ENCODE measurements at regions not wholly inside any gene's neighbourhood (a gene's known extent, or its start where the extent isn't known, plus 50 kb on each side); places are given as distances from the start of the nearest gene placed in this dataset.
A peak's percentile ranks its signal among the peaks of the same experiment; 100 is the strongest.
"Not testable (repeated sequence)": the region's sequence is repeated elsewhere in the genome, so short reads cannot be mapped to it uniquely, and the experiment has no call there.

DNA sequence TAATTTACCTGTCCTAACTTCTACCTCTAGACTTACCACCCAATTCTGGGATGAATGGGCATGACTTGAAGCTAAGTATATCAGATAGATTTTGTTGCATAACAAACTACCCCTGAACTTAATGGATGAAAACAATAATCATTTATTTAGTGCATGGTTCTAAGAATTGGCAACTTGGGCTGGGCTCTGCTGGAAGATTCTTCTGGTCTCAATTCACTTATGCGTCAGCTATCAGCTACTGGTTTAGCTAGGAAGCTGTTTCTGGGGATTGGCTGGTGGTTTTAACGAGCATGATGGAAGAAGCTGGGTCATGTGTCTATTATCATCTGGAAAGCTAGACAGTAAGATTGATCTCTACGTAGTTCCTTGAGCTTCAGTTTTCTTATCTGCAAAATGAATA lies 77.3 kb upstream of the LMCD1 start:
- no peak for DNase-seq (ENCODE audit: low read depth)
- no peak overlapping the region for H3K4me3 ChIP-seq (ENCODE audit: low read depth, low read length)
- TF ChIP-seq POLR2A (IDR thresholded peaks at IDR 0.05; ENCODE audit: extremely low read depth, insufficient read length) (no peak), MYC (IDR thresholded peaks at IDR 0.05; ENCODE audit: low read depth, low read length) (no peak), MAX (IDR thresholded peaks at IDR 0.05; ENCODE audit: low read depth, low read length) (no peak)
- TF ChIP-seq, protein P1, sequence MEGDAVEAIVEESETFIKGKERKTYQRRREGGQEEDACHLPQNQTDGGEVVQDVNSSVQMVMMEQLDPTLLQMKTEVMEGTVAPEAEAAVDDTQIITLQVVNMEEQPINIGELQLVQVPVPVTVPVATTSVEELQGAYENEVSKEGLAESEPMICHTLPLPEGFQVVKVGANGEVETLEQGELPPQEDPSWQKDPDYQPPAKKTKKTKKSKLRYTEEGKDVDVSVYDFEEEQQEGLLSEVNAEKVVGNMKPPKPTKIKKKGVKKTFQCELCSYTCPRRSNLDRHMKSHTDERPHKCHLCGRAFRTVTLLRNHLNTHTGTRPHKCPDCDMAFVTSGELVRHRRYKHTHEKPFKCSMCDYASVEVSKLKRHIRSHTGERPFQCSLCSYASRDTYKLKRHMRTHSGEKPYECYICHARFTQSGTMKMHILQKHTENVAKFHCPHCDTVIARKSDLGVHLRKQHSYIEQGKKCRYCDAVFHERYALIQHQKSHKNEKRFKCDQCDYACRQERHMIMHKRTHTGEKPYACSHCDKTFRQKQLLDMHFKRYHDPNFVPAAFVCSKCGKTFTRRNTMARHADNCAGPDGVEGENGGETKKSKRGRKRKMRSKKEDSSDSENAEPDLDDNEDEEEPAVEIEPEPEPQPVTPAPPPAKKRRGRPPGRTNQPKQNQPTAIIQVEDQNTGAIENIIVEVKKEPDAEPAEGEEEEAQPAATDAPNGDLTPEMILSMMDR (IDR thresholded peaks at IDR 0.05; ENCODE audit: low read depth, low read length): no peak

- no peak overlapping the region for H3K4me3 ChIP-seq (ENCODE audit: low read depth, low read length)
- no peak for DNase-seq (ENCODE audit: low read depth)
- TF ChIP-seq MYC (IDR thresholded peaks at IDR 0.05; ENCODE audit: low read depth, low read length): no peak
- no peak for TF ChIP-seq POLR2A (IDR thresholded peaks at IDR 0.05; ENCODE audit: extremely low read depth, insufficient read length)
- no peak for TF ChIP-seq MAX (IDR thresholded peaks at IDR 0.05; ENCODE audit: low read depth, low read length)
- TF ChIP-seq, protein P1 (IDR thresholded peaks at IDR 0.05; ENCODE audit: low read depth, low read length): no peak
These were observed 64.8 kb upstream of the LMCD1 start for GRCh38 chr3:8436661-8437287.

- TF ChIP-seq MAX (IDR thresholded peaks at IDR 0.05; ENCODE audit: low read depth, low read length) (no peak), MYC (IDR thresholded peaks at IDR 0.05; ENCODE audit: low read depth, low read length) (no peak), POLR2A (IDR thresholded peaks at IDR 0.05; ENCODE audit: extremely low read depth, insufficient read length) (no peak)
- TF ChIP-seq, protein P1 (IDR thresholded peaks at IDR 0.05; ENCODE audit: low read depth, low read length): no peak
- H3K4me3 ChIP-seq (ENCODE audit: low read depth, low read length): no peak overlapping the region
- DNase-seq (ENCODE audit: low read depth): no peak
These were observed 63.0 kb upstream of the LMCD1 start for GRCh38 chr3:8438507-8439079.

DNA sequence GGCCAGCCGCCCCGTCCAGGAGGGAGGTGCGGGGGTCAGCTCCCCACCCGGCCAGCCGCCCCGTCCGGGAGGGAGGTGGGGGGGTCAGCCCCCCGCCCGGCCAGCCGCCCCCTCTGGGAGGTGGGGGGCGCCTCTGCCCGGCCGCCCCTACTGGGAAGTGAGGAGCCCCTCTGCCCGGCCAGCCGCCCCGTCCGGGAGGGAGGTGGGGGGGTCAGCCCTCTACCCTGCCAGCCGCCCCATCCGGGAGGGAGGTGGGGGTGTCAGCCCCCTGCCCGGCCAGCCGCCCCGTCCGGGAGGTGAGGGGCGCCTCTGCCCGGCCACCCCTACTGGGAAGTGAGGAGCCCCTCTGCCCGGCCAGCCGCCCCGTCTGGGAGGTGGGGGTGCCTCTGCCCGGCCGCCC lies 61.5 kb upstream of the LMCD1 start:
- H3K4me3 ChIP-seq (ENCODE audit: low read depth, low read length); DNase-seq (ENCODE audit: low read depth): not testable (repeated sequence)

DNA sequence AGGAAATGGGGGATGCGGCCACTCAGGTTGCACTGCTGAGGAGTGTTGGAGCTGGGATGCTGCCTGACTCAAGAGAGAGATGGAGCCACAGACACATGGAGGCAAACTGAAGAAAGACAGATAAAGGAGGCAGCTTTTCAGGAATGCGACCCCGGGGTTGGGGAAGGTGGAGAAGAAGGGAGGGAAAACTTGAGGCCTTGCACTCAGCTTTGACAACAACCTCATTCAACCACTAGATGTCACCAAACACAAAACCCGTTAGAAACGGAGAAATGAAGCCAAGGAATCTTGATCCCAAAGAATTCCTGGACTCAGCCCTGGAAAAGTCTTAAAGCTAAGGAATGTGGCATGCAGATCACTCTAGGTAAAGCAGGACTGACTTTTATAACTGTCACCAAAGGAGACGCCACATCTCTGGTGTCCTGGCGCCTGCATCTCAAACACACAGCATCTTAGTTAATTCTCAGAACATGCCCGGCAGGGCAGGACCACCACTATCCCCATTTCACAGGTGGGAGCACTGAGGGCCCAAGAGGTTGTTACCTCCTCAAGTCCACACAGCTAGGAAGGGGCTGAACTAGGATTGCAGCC lies 59.6 kb upstream of the LMCD1 start:
- DNase-seq (ENCODE audit: low read depth): peak; percentile 7
- TF ChIP-seq POLR2A (IDR thresholded peaks at IDR 0.05; ENCODE audit: extremely low read depth, insufficient read length) (no peak), MAX (IDR thresholded peaks at IDR 0.05; ENCODE audit: low read depth, low read length) (no peak)
- TF ChIP-seq, protein P1 (IDR thresholded peaks at IDR 0.05; ENCODE audit: low read depth, low read length): peak; percentile 57
- no peak overlapping the region for H3K4me3 ChIP-seq (ENCODE audit: low read depth, low read length)

- DNase-seq (ENCODE audit: low read depth): no peak
- TF ChIP-seq MAX (IDR thresholded peaks at IDR 0.05; ENCODE audit: low read depth, low read length) (no peak), POLR2A (IDR thresholded peaks at IDR 0.05; ENCODE audit: extremely low read depth, insufficient read length) (no peak)
- no peak overlapping the region for H3K4me3 ChIP-seq (ENCODE audit: low read depth, low read length)
These were observed 58.5 kb upstream of the LMCD1 start for GRCh38 chr3:8442993-8443650.

Measured in NB4 (cell line).